Stimulated activated CD8-positive, alpha-beta memory T cell treated with anti-CD3 and anti-CD28 coated beads, Interleukin-12 subunit alpha, Interleukin-12 subunit beta, amount 100 ng/mL, for 4 hours (primary cell): ENCODE measurements at regions not wholly inside any gene's neighbourhood (a gene's known extent, or its start where the extent isn't known, plus 50 kb on each side); places are given as distances from the start of the nearest gene placed in this dataset.

ENCODE experiments used
- DNase-seq: peaks from one replicate; pipeline ENCODE4 v3.0.0-alpha.2; 2020; ENCODE audit warnings: low read depth

- no peak for DNase-seq
These were observed 117.4 kb upstream of the LPP start for GRCh38 chr3:188036375-188037194.

- no peak for DNase-seq
These were observed 116.7 kb upstream of the LPP start for GRCh38 chr3:188037195-188037718.

GRCh38 chr3:188037965-188038581 is 115.9 kb upstream of the LPP start:
- DNase-seq: no peak

- DNase-seq: no peak
These were observed 112.8 kb upstream of the LPP start for GRCh38 chr3:188041193-188041592.

- no peak for DNase-seq
These were observed 112.1 kb upstream of the LPP start for GRCh38 chr3:188041895-188042294.

- DNase-seq: no peak
These were observed 111.5 kb upstream of the LPP start for GRCh38 chr3:188042466-188042865.

- DNase-seq: no peak
These were observed 110.1 kb upstream of the LPP start for GRCh38 chr3:188043891-188044290.

- DNase-seq: no peak
These were observed 107.3 kb upstream of the LPP start for GRCh38 chr3:188046561-188047211.

- DNase-seq: no peak
These were observed 106.4 kb upstream of the LPP start for GRCh38 chr3:188047536-188047935.

- no peak for DNase-seq
These were observed 104.1 kb upstream of the LPP start for GRCh38 chr3:188049606-188050530.

GRCh38 chr3:188051801-188052168 is 102.2 kb upstream of the LPP start:
- DNase-seq: no peak

- DNase-seq: no peak
These were observed 101.6 kb upstream of the LPP start for GRCh38 chr3:188052169-188053035.

GRCh38 chr3:188053036-188053340 is 101.0 kb upstream of the LPP start:
- no peak for DNase-seq

- DNase-seq: no peak
These were observed 100.1 kb upstream of the LPP start for GRCh38 chr3:188053710-188054380.

- DNase-seq: no peak
These were observed 99.4 kb upstream of the LPP start for GRCh38 chr3:188054541-188054940.

GRCh38 chr3:188055388-188055787 is 98.6 kb upstream of the LPP start:
- no peak for DNase-seq

- DNase-seq: no peak
These were observed 96.8 kb upstream of the LPP start for GRCh38 chr3:188057124-188057523.

GRCh38 chr3:188058569-188059184 is 95.3 kb upstream of the LPP start:
- DNase-seq: no peak

GRCh38 chr3:188059351-188059750 is 94.6 kb upstream of the LPP start:
- DNase-seq: no peak

- DNase-seq: no peak
These were observed 93.6 kb upstream of the LPP start for GRCh38 chr3:188060264-188060835.
